ENCODE measurements at regions not wholly inside any gene's neighbourhood (a gene's known extent, or its start where the extent isn't known, plus 50 kb on each side); places are given as distances from the start of the nearest gene placed in this dataset.

DNA sequence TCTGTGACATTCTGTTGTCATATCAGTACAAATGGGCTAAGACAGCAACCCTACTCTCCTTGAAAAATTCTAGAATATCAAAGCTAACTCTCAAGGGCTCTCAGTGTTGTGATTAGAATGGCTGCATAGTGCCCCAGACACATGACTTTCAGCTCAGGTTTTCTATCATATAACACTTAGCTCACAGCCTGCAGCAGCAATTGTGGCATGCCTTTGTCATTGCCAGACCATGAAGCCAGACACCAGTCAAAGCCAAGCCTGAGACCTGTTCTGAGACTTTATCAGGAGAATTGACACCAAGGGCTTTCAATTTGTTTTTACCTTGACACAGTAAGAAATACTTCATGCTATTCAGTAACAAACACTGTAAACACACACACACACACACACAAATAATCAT is 159.0 kb upstream of the SNX2 start:
- no peak for TF ChIP-seq POLR2A (IDR thresholded peaks at IDR 0.05)
- TF ChIP-seq, protein P1, sequence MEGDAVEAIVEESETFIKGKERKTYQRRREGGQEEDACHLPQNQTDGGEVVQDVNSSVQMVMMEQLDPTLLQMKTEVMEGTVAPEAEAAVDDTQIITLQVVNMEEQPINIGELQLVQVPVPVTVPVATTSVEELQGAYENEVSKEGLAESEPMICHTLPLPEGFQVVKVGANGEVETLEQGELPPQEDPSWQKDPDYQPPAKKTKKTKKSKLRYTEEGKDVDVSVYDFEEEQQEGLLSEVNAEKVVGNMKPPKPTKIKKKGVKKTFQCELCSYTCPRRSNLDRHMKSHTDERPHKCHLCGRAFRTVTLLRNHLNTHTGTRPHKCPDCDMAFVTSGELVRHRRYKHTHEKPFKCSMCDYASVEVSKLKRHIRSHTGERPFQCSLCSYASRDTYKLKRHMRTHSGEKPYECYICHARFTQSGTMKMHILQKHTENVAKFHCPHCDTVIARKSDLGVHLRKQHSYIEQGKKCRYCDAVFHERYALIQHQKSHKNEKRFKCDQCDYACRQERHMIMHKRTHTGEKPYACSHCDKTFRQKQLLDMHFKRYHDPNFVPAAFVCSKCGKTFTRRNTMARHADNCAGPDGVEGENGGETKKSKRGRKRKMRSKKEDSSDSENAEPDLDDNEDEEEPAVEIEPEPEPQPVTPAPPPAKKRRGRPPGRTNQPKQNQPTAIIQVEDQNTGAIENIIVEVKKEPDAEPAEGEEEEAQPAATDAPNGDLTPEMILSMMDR (IDR thresholded peaks at IDR 0.05): no peak

Measured in uterus (tissue), 2 donors.